ENCODE measurements at regions not wholly inside any gene's neighbourhood (a gene's known extent, or its start where the extent isn't known, plus 50 kb on each side); places are given as distances from the start of the nearest gene placed in this dataset.

DNA sequence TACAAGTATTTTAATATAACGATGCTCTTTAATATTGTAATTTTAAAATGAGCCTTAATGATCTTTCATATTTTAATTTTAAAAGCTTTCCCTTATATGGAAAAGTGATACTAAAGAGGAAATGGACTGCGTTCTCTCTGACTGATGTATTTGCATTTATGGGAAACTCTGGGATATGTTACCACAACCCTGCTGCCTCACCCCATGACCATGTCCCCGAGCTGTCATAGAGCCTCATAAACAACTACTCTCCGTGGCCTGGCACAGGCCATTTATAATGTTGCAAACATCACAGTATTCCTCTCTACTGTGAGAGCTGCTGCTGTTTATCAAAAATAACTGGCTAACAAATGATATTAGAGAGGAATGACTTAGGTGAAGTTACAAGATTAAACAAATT lies 75.8 kb upstream of the SEC11C start:
- TF ChIP-seq, protein P1, sequence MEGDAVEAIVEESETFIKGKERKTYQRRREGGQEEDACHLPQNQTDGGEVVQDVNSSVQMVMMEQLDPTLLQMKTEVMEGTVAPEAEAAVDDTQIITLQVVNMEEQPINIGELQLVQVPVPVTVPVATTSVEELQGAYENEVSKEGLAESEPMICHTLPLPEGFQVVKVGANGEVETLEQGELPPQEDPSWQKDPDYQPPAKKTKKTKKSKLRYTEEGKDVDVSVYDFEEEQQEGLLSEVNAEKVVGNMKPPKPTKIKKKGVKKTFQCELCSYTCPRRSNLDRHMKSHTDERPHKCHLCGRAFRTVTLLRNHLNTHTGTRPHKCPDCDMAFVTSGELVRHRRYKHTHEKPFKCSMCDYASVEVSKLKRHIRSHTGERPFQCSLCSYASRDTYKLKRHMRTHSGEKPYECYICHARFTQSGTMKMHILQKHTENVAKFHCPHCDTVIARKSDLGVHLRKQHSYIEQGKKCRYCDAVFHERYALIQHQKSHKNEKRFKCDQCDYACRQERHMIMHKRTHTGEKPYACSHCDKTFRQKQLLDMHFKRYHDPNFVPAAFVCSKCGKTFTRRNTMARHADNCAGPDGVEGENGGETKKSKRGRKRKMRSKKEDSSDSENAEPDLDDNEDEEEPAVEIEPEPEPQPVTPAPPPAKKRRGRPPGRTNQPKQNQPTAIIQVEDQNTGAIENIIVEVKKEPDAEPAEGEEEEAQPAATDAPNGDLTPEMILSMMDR (IDR thresholded peaks at IDR 0.05) = no peak
- no peak for TF ChIP-seq EP300 (IDR thresholded peaks at IDR 0.05)
- no peak for TF ChIP-seq POLR2AphosphoS5 (IDR thresholded peaks at IDR 0.05)
